ENCODE measurements at regions not wholly inside any gene's neighbourhood (a gene's known extent, or its start where the extent isn't known, plus 50 kb on each side); places are given as distances from the start of the nearest gene placed in this dataset.

GRCh38 chr12:86373813-86374212 lies 117.6 kb upstream of the MGAT4C start:
- no peak for TF ChIP-seq CTCF (IDR thresholded peaks at IDR 0.05)
- no peak for TF ChIP-seq POLR2A (IDR thresholded peaks at IDR 0.05)
